ENCODE measurements at regions not wholly inside any gene's neighbourhood (a gene's known extent, or its start where the extent isn't known, plus 50 kb on each side); places are given as distances from the start of the nearest gene placed in this dataset.

DNA sequence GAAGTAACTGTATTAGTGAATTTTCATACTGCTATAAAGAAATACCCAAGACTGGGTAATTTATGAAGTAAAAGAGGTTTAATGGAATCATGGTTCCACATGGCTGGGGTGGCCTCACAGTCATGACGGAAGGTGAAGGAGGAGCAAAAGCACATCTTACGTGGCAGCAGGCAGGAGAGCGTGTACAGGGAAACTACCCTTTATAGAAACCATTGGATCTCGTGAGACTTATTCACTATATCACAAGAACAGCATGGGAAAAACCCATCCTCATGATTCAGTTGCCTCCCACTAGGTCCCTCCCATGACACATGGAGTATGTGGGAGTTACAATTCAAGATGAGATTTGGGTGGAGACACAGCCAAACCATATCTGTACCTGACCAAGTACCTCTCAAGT lies 812.3 kb upstream of the ALCAM start:
- TF ChIP-seq SP1 (IDR thresholded peaks at IDR 0.05) (no peak), NFRKB (IDR thresholded peaks at IDR 0.05) (no peak), FOXA1 (IDR thresholded peaks at IDR 0.05) (no peak)

All from HEK293T (cell line).